CD14-positive monocyte (primary cell): ENCODE measurements at regions not wholly inside any gene's neighbourhood (a gene's known extent, or its start where the extent isn't known, plus 50 kb on each side); places are given as distances from the start of the nearest gene placed in this dataset.

ENCODE experiments used
- DNase-seq, 3 donors: peaks; one replicate each; pipeline ENCODE4 v3.0.0-alpha.2; 2011 to 2022
- H2AFZ ChIP-seq: 2 replicates; pipeline ENCODE4 v1.6.0; 2012; ENCODE audit warnings: mild to moderate bottlenecking, low read depth, low read length, inconsistent platforms; ENCODE audit not compliant: insufficient read depth, poor library complexity, severe bottlenecking
- H3K27ac ChIP-seq, 2 donors: 1 replicate in 1 of 2; 2 replicates in 1 of 2; pipeline ENCODE4 v1.5.1; 2012 to 2013; ENCODE audit warnings: low read length in 2 of 2, control low read depth in 1 of 2, inconsistent platforms in 1 of 2, low read depth in 1 of 2, mild to moderate bottlenecking in 1 of 2
- H3K27me3 ChIP-seq, 2 donors: one replicate each; pipeline versions ENCODE4 v1.6.0 to v1.6.1; 2011 to 2013; ENCODE audit warnings: low read length in 2 of 2; ENCODE audit not compliant: control insufficient read depth in 2 of 2, insufficient read depth in 2 of 2
- H3K36me3 ChIP-seq, 2 donors: replicated peaks in 1 of 2; 1 replicate in 1 of 2; 2 replicates in 1 of 2; pipeline versions ENCODE4 v1.5.1 to v1.6.1; 2012 to 2013; ENCODE audit warnings: low read length in 2 of 2, control low read depth in 1 of 2, inconsistent platforms in 1 of 2, mild to moderate bottlenecking in 1 of 2; ENCODE audit not compliant: insufficient read depth in 2 of 2, control insufficient read depth in 1 of 2
- H3K4me1 ChIP-seq, 2 donors: 1 replicate in 1 of 2; 2 replicates in 1 of 2; pipeline versions ENCODE4 v1.5.1 to v1.6.1; 2012 to 2013; ENCODE audit warnings: low read length in 2 of 2, control low read depth in 1 of 2, inconsistent platforms in 1 of 2, mild to moderate bottlenecking in 1 of 2, moderate library complexity in 1 of 2; ENCODE audit not compliant: insufficient read depth in 2 of 2, control insufficient read depth in 1 of 2
- H3K4me2 ChIP-seq: replicated peaks from 2 replicates; pipeline ENCODE3; 2012; ENCODE audit warnings: low read length, moderate library complexity, mild to moderate bottlenecking; ENCODE audit not compliant: poor library complexity, severe bottlenecking; ENCODE audit errors: extremely low read depth
- H3K4me3 ChIP-seq, 3 experiments: fragments of 200-600 bp in 1 of 3; sonication (generic) in 1 of 3; replicated peaks in 1 of 3; 1 replicate in 2 of 3; 2 replicates in 1 of 3; pipeline ENCODE4 v1.5.1; 2011 to 2013; ENCODE audit warnings: low read length in 3 of 3, mild to moderate bottlenecking in 3 of 3, control low read depth in 2 of 3, low read depth in 2 of 3, inconsistent platforms in 1 of 3, moderate library complexity in 1 of 3
- H3K79me2 ChIP-seq: 2 replicates; pipeline ENCODE4 v1.6.0; 2012; ENCODE audit warnings: mild to moderate bottlenecking, control low read depth, inconsistent platforms, low read length, moderate library complexity; ENCODE audit not compliant: insufficient read depth
- H3K9ac ChIP-seq: 2 replicates; pipeline ENCODE4 v1.6.0; 2017; ENCODE audit warnings: low read length, mild to moderate bottlenecking; ENCODE audit not compliant: insufficient read depth, poor library complexity, severe bottlenecking
- H3K9me3 ChIP-seq, 2 donors: replicated peaks in 1 of 2; 1 replicate in 1 of 2; 2 replicates in 1 of 2; pipeline versions ENCODE4 v1.5.1 to v1.6.1; 2012 to 2013; ENCODE audit warnings: low read length in 2 of 2, control low read depth in 1 of 2; ENCODE audit not compliant: control insufficient read depth in 1 of 2, insufficient read depth in 1 of 2
- H4K20me1 ChIP-seq: 2 replicates; pipeline ENCODE4 v1.6.0; 2012; ENCODE audit warnings: mild to moderate bottlenecking, low read length, control low read depth, moderate library complexity; ENCODE audit not compliant: insufficient read depth
- H3K27ac Mint-ChIP-seq, 7 donors: one replicate each; pipeline ENCODE4 v1.8.0; 2020; ENCODE audit warnings: mild to moderate bottlenecking in 7 of 7, mixed read lengths in 7 of 7, moderate library complexity in 6 of 7, inconsistent platforms in 2 of 7
- H3K27me3 Mint-ChIP-seq, 3 donors: one replicate each; pipeline ENCODE4 v1.8.0; 2021 to 2022; ENCODE audit warnings: low read depth in 3 of 3, mild to moderate bottlenecking in 3 of 3, mixed read lengths in 3 of 3, moderate library complexity in 3 of 3, inconsistent platforms in 1 of 3
- H3K36me3 Mint-ChIP-seq, 2 donors: one replicate each; pipeline ENCODE4 v1.8.0; 2020; ENCODE audit warnings: mixed read lengths in 2 of 2, inconsistent platforms in 1 of 2, mild to moderate bottlenecking in 1 of 2
- H3K4me1 Mint-ChIP-seq: one replicate; pipeline ENCODE4 v1.8.0; 2020; ENCODE audit warnings: mild to moderate bottlenecking, mixed read lengths
- H3K4me3 Mint-ChIP-seq, 2 donors: one replicate each; pipeline ENCODE4 v1.8.0; 2020; ENCODE audit warnings: mild to moderate bottlenecking in 2 of 2, mixed read lengths in 2 of 2, moderate library complexity in 1 of 2
- H3K9me3 Mint-ChIP-seq, 7 donors: one replicate each; pipeline ENCODE4 v1.8.0; 2020 to 2022; ENCODE audit warnings: mixed read lengths in 7 of 7, mild to moderate bottlenecking in 6 of 7, moderate library complexity in 6 of 7, inconsistent platforms in 2 of 7
- CTCF ChIP-seq: fragments of 200-600 bp; IDR thresholded peaks from one replicate; pipeline ENCODE4 v1.8.0; 2022; ENCODE audit warnings: antibody characterized with exemption, mild to moderate bottlenecking
- WGBS: methylation state at CpG from one replicate; pipeline ENCODE4 v1.1.5; 2013; ENCODE audit warnings: missing lambda C conversion rate; ENCODE audit not compliant: insufficient coverage; 5-methylcytosine and 5-hydroxymethylcytosine counted together
- intact Hi-C, 2 donors: fragments of 100-400 bp; cut with micrococcal nuclease; formaldehyde crosslinking; loops; one replicate each; pipeline versions ENCODE4 v1.15.0 to v1.15.1; 2023

- H3K4me1 ChIP-seq: peaks cover 12% of the 10 kb centered on the region in 2 donors
- no peaks in the 10 kb centered on the region for H3K36me3 Mint-ChIP-seq
- no peak overlapping the region for H3K4me3 ChIP-seq
- H3K27me3 ChIP-seq: no peaks in the 10 kb centered on the region
- H3K4me1 Mint-ChIP-seq: peaks cover 17% of the 10 kb centered on the region
- H3K79me2 ChIP-seq: no peaks in the 10 kb centered on the region
- no peaks in the 10 kb centered on the region for H4K20me1 ChIP-seq
- H3K9me3 ChIP-seq: no peaks in the 10 kb centered on the region
- H3K27me3 Mint-ChIP-seq: peaks cover 0 to 4% (median 1%) of the 10 kb centered on the region in 3 donors
- H3K27ac Mint-ChIP-seq: no peak overlapping the region
- DNase-seq: no peak
- TF ChIP-seq CTCF: no peak
- H3K27ac ChIP-seq: no peak overlapping the region
- no CpG with 5 or more reads among the region's 14 CpGs for WGBS
- H3K36me3 ChIP-seq: no peaks in the 10 kb centered on the region
- H3K4me3 Mint-ChIP-seq: no peak overlapping the region
- intact Hi-C loops: no loop called here
- peaks cover 0 to 5% (median 0%) of the 10 kb centered on the region in 7 donors for H3K9me3 Mint-ChIP-seq
- no peak overlapping the region for H3K4me2 ChIP-seq
- no peak overlapping the region for H3K9ac ChIP-seq
- no peak overlapping the region for H2AFZ ChIP-seq
These were observed 186.4 kb downstream of the BCOR start for GRCh38 chrX:39911278-39911897.

- no peak overlapping the region for H2AFZ ChIP-seq
- Mint-ChIP-seq H3K9me3 (peaks cover 0 to 7% (median 0%) of the 10 kb centered on the region in 7 donors), H3K4me1 (peaks cover 17% of the 10 kb centered on the region), H3K36me3 (no peaks in the 10 kb centered on the region), H3K27ac (no peak overlapping the region), H3K4me3 (no peak overlapping the region), H3K27me3 (peaks cover 0 to 4% (median 1%) of the 10 kb centered on the region in 3 donors)
- H4K20me1 ChIP-seq: no peaks in the 10 kb centered on the region
- no peaks in the 10 kb centered on the region for H3K79me2 ChIP-seq
- no peak overlapping the region for H3K4me3 ChIP-seq
- H3K27me3 ChIP-seq: no peaks in the 10 kb centered on the region
- H3K4me2 ChIP-seq: no peak overlapping the region
- no CpG with 5 or more reads among the region's 7 CpGs for WGBS
- no peak for TF ChIP-seq CTCF
- H3K9ac ChIP-seq: no peak overlapping the region
- H3K9me3 ChIP-seq: no peaks in the 10 kb centered on the region
- DNase-seq: no peak
- intact Hi-C loops: no loop called here
- H3K27ac ChIP-seq: no peak overlapping the region
- H3K4me1 ChIP-seq: peaks cover 12% of the 10 kb centered on the region in 2 donors
- H3K36me3 ChIP-seq: no peaks in the 10 kb centered on the region
These were observed 185.6 kb downstream of the BCOR start for GRCh38 chrX:39912126-39912525.
